ENCODE measurements at regions not wholly inside any gene's neighbourhood (a gene's known extent, or its start where the extent isn't known, plus 50 kb on each side); places are given as distances from the start of the nearest gene placed in this dataset.

- no peak for TF ChIP-seq CTCF (IDR thresholded peaks at IDR 0.05)
- no peak for TF ChIP-seq EZH2 (IDR thresholded peaks at IDR 0.05; ENCODE audit: borderline replicate concordance, insufficient read depth, low read depth, low read length, poor library complexity, severe bottlenecking)
- no peak overlapping the region for H3K9ac ChIP-seq (ENCODE audit: low read length)
- H3K9me3 ChIP-seq (ENCODE audit: control extremely low read depth in 1 of 3, control insufficient read depth in 2 of 3, insufficient read depth in 1 of 3, low read length in 2 of 3): peaks cover 0 to 4% (median 0%) of the 10 kb centered on the region in 3 donors
- H3K4me2 ChIP-seq (replicated peaks; ENCODE audit: low read depth, low read length, poor library complexity, severe bottlenecking): no peak overlapping the region
- no peak overlapping the region for H3K27ac ChIP-seq (ENCODE audit: low read length in 2 of 2)
- Mint-ChIP-seq H3K4me3 (no peak overlapping the region), H3K27ac (no peak overlapping the region), H3K4me1 (no peaks in the 10 kb centered on the region), H3K27me3 (no peaks in the 10 kb centered on the region), H3K9me3 (ENCODE audit: insufficient read depth) (no peaks in the 10 kb centered on the region)
- CTCF ChIA-PET: no interaction called here
- 83% methylated on average over 3 of the region's 4 CpGs for WGBS (ENCODE audit: insufficient coverage)
- no peaks in the 10 kb centered on the region for H3K27me3 ChIP-seq (replicated peaks in 1 of 4; ENCODE audit: control extremely low read depth in 1 of 4, control insufficient read depth in 3 of 4, insufficient read depth in 4 of 4, low read length in 3 of 4)
- no peak overlapping the region for H3K4me3 ChIP-seq (ENCODE audit: control extremely low read depth in 1 of 5, extremely low read depth in 1 of 5, insufficient read depth in 1 of 5, low read depth in 2 of 5, low read length in 4 of 5)
- no peaks in the 10 kb centered on the region for H3K79me2 ChIP-seq (ENCODE audit: control insufficient read depth, insufficient read depth, low read length)
- H3K36me3 ChIP-seq (replicated peaks in 1 of 2; ENCODE audit: control extremely low read depth in 1 of 2, control insufficient read depth in 1 of 2, extremely low read depth in 1 of 2, insufficient read depth in 2 of 2, low read length in 1 of 2): no peaks in the 10 kb centered on the region
- DNase-seq: no peak
- intact Hi-C loops (cut with micrococcal nuclease): no loop called here
- no peaks in the 10 kb centered on the region for H4K20me1 ChIP-seq (ENCODE audit: control insufficient read depth, insufficient read depth, low read length, poor library complexity, severe bottlenecking)
- H2AFZ ChIP-seq (ENCODE audit: insufficient read depth, low read depth, low read length, poor library complexity, severe bottlenecking): no peak overlapping the region
- no peaks in the 10 kb centered on the region for H3K4me1 ChIP-seq (ENCODE audit: control insufficient read depth in 2 of 2, insufficient read depth in 2 of 2, low read length in 2 of 2)
- no peak for ATAC-seq (ENCODE audit: low read depth)
- POLR2A ChIA-PET: no interaction called here
Measured at GRCh38 chr11:127454856-127455255, 454.3 kb upstream of the KIRREL3 start.

- H3K4me3 ChIP-seq (ENCODE audit: control extremely low read depth in 1 of 5, extremely low read depth in 1 of 5, insufficient read depth in 1 of 5, low read depth in 2 of 5, low read length in 4 of 5): no peak overlapping the region
- Mint-ChIP-seq H3K27ac (no peak overlapping the region), H3K27me3 (no peaks in the 10 kb centered on the region), H3K4me3 (no peak overlapping the region), H3K9me3 (ENCODE audit: insufficient read depth) (no peaks in the 10 kb centered on the region), H3K4me1 (no peaks in the 10 kb centered on the region)
- no peak overlapping the region for H3K27ac ChIP-seq (ENCODE audit: low read length in 2 of 2)
- H3K36me3 ChIP-seq (replicated peaks in 1 of 2; ENCODE audit: control extremely low read depth in 1 of 2, control insufficient read depth in 1 of 2, extremely low read depth in 1 of 2, insufficient read depth in 2 of 2, low read length in 1 of 2): no peaks in the 10 kb centered on the region
- DNase-seq (no peak), ATAC-seq (ENCODE audit: low read depth) (no peak)
- TF ChIP-seq CTCF (IDR thresholded peaks at IDR 0.05) (no peak), EZH2 (IDR thresholded peaks at IDR 0.05; ENCODE audit: borderline replicate concordance, insufficient read depth, low read depth, low read length, poor library complexity, severe bottlenecking) (no peak)
- no peak overlapping the region for H2AFZ ChIP-seq (ENCODE audit: insufficient read depth, low read depth, low read length, poor library complexity, severe bottlenecking)
- no peak overlapping the region for H3K9ac ChIP-seq (ENCODE audit: low read length)
- H3K4me1 ChIP-seq (ENCODE audit: control insufficient read depth in 2 of 2, insufficient read depth in 2 of 2, low read length in 2 of 2): no peaks in the 10 kb centered on the region
- ChIA-PET POLR2A (no interaction called here), CTCF (no interaction called here)
- no peak overlapping the region for H3K4me2 ChIP-seq (replicated peaks; ENCODE audit: low read depth, low read length, poor library complexity, severe bottlenecking)
- WGBS (ENCODE audit: insufficient coverage): 92% methylated on average over 2 of the region's 5 CpGs
- H3K9me3 ChIP-seq (ENCODE audit: control extremely low read depth in 1 of 3, control insufficient read depth in 2 of 3, insufficient read depth in 1 of 3, low read length in 2 of 3): peaks cover 0 to 4% (median 0%) of the 10 kb centered on the region in 3 donors
- intact Hi-C loops (cut with micrococcal nuclease): no loop called here
- no peaks in the 10 kb centered on the region for H3K79me2 ChIP-seq (ENCODE audit: control insufficient read depth, insufficient read depth, low read length)
- H4K20me1 ChIP-seq (ENCODE audit: control insufficient read depth, insufficient read depth, low read length, poor library complexity, severe bottlenecking): no peaks in the 10 kb centered on the region
- no peaks in the 10 kb centered on the region for H3K27me3 ChIP-seq (replicated peaks in 1 of 4; ENCODE audit: control extremely low read depth in 1 of 4, control insufficient read depth in 3 of 4, insufficient read depth in 4 of 4, low read length in 3 of 4)
Measured at GRCh38 chr11:127452533-127452932, 452.0 kb upstream of the KIRREL3 start.

Data from B cell (primary cell).